RWPE2 (cell line): ENCODE measurements at regions not wholly inside any gene's neighbourhood (a gene's known extent, or its start where the extent isn't known, plus 50 kb on each side); places are given as distances from the start of the nearest gene placed in this dataset.

ENCODE experiments used
- ATAC-seq: fragments of 200-7000 bp; cut with Tn5 transposase; 3 replicates; pipeline ENCODE4 v1.9.1; 2021; ENCODE audit warnings: low read depth
- DNase-seq: peaks from one replicate; pipeline ENCODE4 v3.0.0-alpha.2; 2020; ENCODE audit warnings: low spot score
- H3K27ac ChIP-seq: fragments of 450-650 bp; 2 replicates; pipeline ENCODE4 v1.5.1; 2017; ENCODE audit warnings: mild to moderate bottlenecking; ENCODE audit not compliant: poor library complexity, severe bottlenecking
- H3K27me3 ChIP-seq: fragments of 250-450 bp; sonication (Bioruptor Pico); 2 replicates; pipeline ENCODE4 v1.5.1; 2021; ENCODE audit warnings: mild to moderate bottlenecking, moderate library complexity; ENCODE audit not compliant: insufficient read depth, poor library complexity, severe bottlenecking
- H3K36me3 ChIP-seq: fragments of 250-450 bp; sonication (Bioruptor Pico); 2 replicates; pipeline ENCODE4 v1.5.1; 2020; ENCODE audit warnings: low read depth, mild to moderate bottlenecking, moderate library complexity
- H3K4me1 ChIP-seq: fragments of 250-450 bp; sonication (Bioruptor Pico); 2 replicates; pipeline ENCODE4 v1.5.1; 2021; ENCODE audit warnings: mild to moderate bottlenecking, moderate library complexity; ENCODE audit not compliant: insufficient read depth, poor library complexity, severe bottlenecking
- H3K4me3 ChIP-seq: fragments of 250-450 bp; sonication (Bioruptor Pico); 2 replicates; pipeline ENCODE4 v1.5.1; 2021; ENCODE audit warnings: mild to moderate bottlenecking, moderate library complexity; ENCODE audit not compliant: severe bottlenecking
- H3K9me3 ChIP-seq: fragments of 250-450 bp; sonication (Bioruptor Pico); 2 replicates; pipeline ENCODE4 v1.5.1; 2021; ENCODE audit warnings: mild to moderate bottlenecking, moderate library complexity; ENCODE audit not compliant: severe bottlenecking
- CTCF ChIP-seq: fragments of 450-650 bp; IDR thresholded peaks from one replicate; pipeline ENCODE4 v1.5.1; 2017; ENCODE audit warnings: mild to moderate bottlenecking, moderate library complexity; ENCODE audit not compliant: poor library complexity, severe bottlenecking

- no peak for TF ChIP-seq CTCF
- Histone ChIP-seq H3K36me3 (no peaks in the 10 kb centered on the region), H3K4me3 (no peak overlapping the region), H3K27me3 (no peaks in the 10 kb centered on the region), H3K27ac (no peak overlapping the region), H3K4me1 (no peaks in the 10 kb centered on the region), H3K9me3 (no peaks in the 10 kb centered on the region)
- no peak for ATAC-seq
- no peak for DNase-seq
Measured at GRCh38 chr5:61735995-61736394, 403.9 kb downstream of the ZSWIM6 start.

- H3K4me3 ChIP-seq = no peak overlapping the region
Measured at GRCh38 chr5:61737301-61737963, 405.4 kb downstream of the ZSWIM6 start.

GRCh38 chr5:61737964-61738340 lies 405.9 kb downstream of the ZSWIM6 start:
- DNase-seq (no peak), ATAC-seq (no peak)
- Histone ChIP-seq H3K27me3 (no peaks in the 10 kb centered on the region), H3K27ac (no peak overlapping the region), H3K4me1 (no peaks in the 10 kb centered on the region), H3K9me3 (no peaks in the 10 kb centered on the region), H3K36me3 (no peaks in the 10 kb centered on the region), H3K4me3 (no peak overlapping the region)
- no peak for TF ChIP-seq CTCF

More at GRCh38 chr5:61737301-61737963, 405.4 kb downstream of the ZSWIM6 start:
- H3K36me3 ChIP-seq = no peaks in the 10 kb centered on the region
- no peaks in the 10 kb centered on the region for H3K27me3 ChIP-seq
- no peaks in the 10 kb centered on the region for H3K4me1 ChIP-seq
- H3K27ac ChIP-seq = no peak overlapping the region
- ATAC-seq = no peak
- no peak for TF ChIP-seq CTCF
- no peaks in the 10 kb centered on the region for H3K9me3 ChIP-seq
- DNase-seq = no peak

GRCh38 chr5:61738446-61738845 lies 406.4 kb downstream of the ZSWIM6 start:
- Histone ChIP-seq H3K4me3 (no peak overlapping the region), H3K4me1 (no peaks in the 10 kb centered on the region), H3K27ac (no peak overlapping the region), H3K27me3 (no peaks in the 10 kb centered on the region), H3K9me3 (no peaks in the 10 kb centered on the region), H3K36me3 (no peaks in the 10 kb centered on the region)
- no peak for TF ChIP-seq CTCF
- no peak for DNase-seq
- ATAC-seq = no peak
